ENCODE measurements at regions not wholly inside any gene's neighbourhood (a gene's known extent, or its start where the extent isn't known, plus 50 kb on each side); places are given as distances from the start of the nearest gene placed in this dataset.

- Mint-ChIP-seq H3K27me3 (ENCODE audit: low read depth in 3 of 3) (no peaks in the 10 kb centered on the region), H3K9me3 (peaks cover 0 to 1% (median 0%) of the 10 kb centered on the region in 7 donors), H3K27ac (no peak overlapping the region), H3K36me3 (no peaks in the 10 kb centered on the region), H3K4me1 (no peaks in the 10 kb centered on the region), H3K4me3 (no peak overlapping the region)
- DNase-seq, result no peak
- no peaks in the 10 kb centered on the region for H4K20me1 ChIP-seq (ENCODE audit: insufficient read depth, low read length)
- H3K79me2 ChIP-seq (ENCODE audit: insufficient read depth, low read length), result no peaks in the 10 kb centered on the region
- intact Hi-C loops (cut with micrococcal nuclease), result no loop called here
- no peak overlapping the region for H3K27ac ChIP-seq (ENCODE audit: low read depth in 1 of 2, low read length in 2 of 2)
- no peaks in the 10 kb centered on the region for H3K4me1 ChIP-seq (ENCODE audit: control insufficient read depth in 1 of 2, insufficient read depth in 2 of 2, low read length in 2 of 2)
- TF ChIP-seq CTCF (IDR thresholded peaks at IDR 0.05), result no peak
- H3K4me3 ChIP-seq (replicated peaks in 1 of 3; ENCODE audit: low read depth in 2 of 3, low read length in 3 of 3), result no peak overlapping the region
- no peaks in the 10 kb centered on the region for H3K9me3 ChIP-seq (replicated peaks in 1 of 2; ENCODE audit: control insufficient read depth in 1 of 2, insufficient read depth in 1 of 2, low read length in 2 of 2)
- H3K27me3 ChIP-seq (ENCODE audit: control insufficient read depth in 2 of 2, insufficient read depth in 2 of 2, low read length in 2 of 2), result no peaks in the 10 kb centered on the region
- H3K9ac ChIP-seq (ENCODE audit: insufficient read depth, low read length, poor library complexity, severe bottlenecking), result no peak overlapping the region
- WGBS (ENCODE audit: insufficient coverage), result 96% methylated on average over 4 of the region's 8 CpGs
- no peak overlapping the region for H3K4me2 ChIP-seq (replicated peaks; ENCODE audit: extremely low read depth, low read length, poor library complexity, severe bottlenecking)
- H2AFZ ChIP-seq (ENCODE audit: insufficient read depth, low read depth, low read length, poor library complexity, severe bottlenecking), result no peak overlapping the region
- no peaks in the 10 kb centered on the region for H3K36me3 ChIP-seq (replicated peaks in 1 of 2; ENCODE audit: control insufficient read depth in 1 of 2, insufficient read depth in 2 of 2, low read length in 2 of 2)
These were observed 1116.4 kb downstream of the SOCS6 start for GRCh38 chr18:71405169-71405809.

GRCh38 chr18:71403501-71403900 is 1114.7 kb downstream of the SOCS6 start:
- no peak overlapping the region for H3K4me2 ChIP-seq (replicated peaks; ENCODE audit: extremely low read depth, low read length, poor library complexity, severe bottlenecking)
- 100% methylated on average over 1 of the region's 2 CpGs for WGBS (ENCODE audit: insufficient coverage)
- H3K27me3 Mint-ChIP-seq (ENCODE audit: low read depth in 3 of 3), result no peaks in the 10 kb centered on the region
- H3K4me1 Mint-ChIP-seq, result no peaks in the 10 kb centered on the region
- H3K27me3 ChIP-seq (ENCODE audit: control insufficient read depth in 2 of 2, insufficient read depth in 2 of 2, low read length in 2 of 2), result no peaks in the 10 kb centered on the region
- H2AFZ ChIP-seq (ENCODE audit: insufficient read depth, low read depth, low read length, poor library complexity, severe bottlenecking), result no peak overlapping the region
- no peaks in the 10 kb centered on the region for H4K20me1 ChIP-seq (ENCODE audit: insufficient read depth, low read length)
- H3K4me3 ChIP-seq (replicated peaks in 1 of 3; ENCODE audit: low read depth in 2 of 3, low read length in 3 of 3), result no peak overlapping the region
- peaks cover 0 to 1% (median 0%) of the 10 kb centered on the region in 7 donors for H3K9me3 Mint-ChIP-seq
- no peak overlapping the region for H3K27ac ChIP-seq (ENCODE audit: low read depth in 1 of 2, low read length in 2 of 2)
- H3K4me1 ChIP-seq (ENCODE audit: control insufficient read depth in 1 of 2, insufficient read depth in 2 of 2, low read length in 2 of 2), result no peaks in the 10 kb centered on the region
- no peak overlapping the region for H3K27ac Mint-ChIP-seq
- no peaks in the 10 kb centered on the region for H3K9me3 ChIP-seq (replicated peaks in 1 of 2; ENCODE audit: control insufficient read depth in 1 of 2, insufficient read depth in 1 of 2, low read length in 2 of 2)
- TF ChIP-seq CTCF (IDR thresholded peaks at IDR 0.05), result no peak
- no peaks in the 10 kb centered on the region for H3K79me2 ChIP-seq (ENCODE audit: insufficient read depth, low read length)
- intact Hi-C loops (cut with micrococcal nuclease), result no loop called here
- H3K36me3 Mint-ChIP-seq, result no peaks in the 10 kb centered on the region
- H3K9ac ChIP-seq (ENCODE audit: insufficient read depth, low read length, poor library complexity, severe bottlenecking), result no peak overlapping the region
- H3K36me3 ChIP-seq (replicated peaks in 1 of 2; ENCODE audit: control insufficient read depth in 1 of 2, insufficient read depth in 2 of 2, low read length in 2 of 2), result no peaks in the 10 kb centered on the region
- no peak overlapping the region for H3K4me3 Mint-ChIP-seq
- DNase-seq, result no peak

Data from CD14-positive monocyte (primary cell).